Renal pelvis (tissue), 1 donor: ENCODE measurements at regions not wholly inside any gene's neighbourhood (a gene's known extent, or its start where the extent isn't known, plus 50 kb on each side); places are given as distances from the start of the nearest gene placed in this dataset.
"Not testable (repeated sequence)": the region's sequence is repeated elsewhere in the genome, so short reads cannot be mapped to it uniquely, and the experiment has no call there.

Source experiments
- DNase-seq: peaks from one replicate; pipeline ENCODE4 v3.0.0-alpha.2; 2013

- no peak for DNase-seq
These were observed 53.1 kb upstream of the SEPTIN5 start for GRCh38 chr22:19661156-19661555.

GRCh38 chr22:19662049-19662684, 52.1 kb upstream of the SEPTIN5 start:
- not testable (repeated sequence) for DNase-seq

- DNase-seq = no peak
These were observed 51.0 kb upstream of the SEPTIN5 start for GRCh38 chr22:19663286-19663815.

GRCh38 chr22:19663821-19664355, 50.4 kb upstream of the SEPTIN5 start:
- peak; percentile 61 for DNase-seq

GRCh38 chr22:19664406-19664805, 49.9 kb upstream of the SEPTIN5 start:
- no peak for DNase-seq
